ENCODE measurements at regions not wholly inside any gene's neighbourhood (a gene's known extent, or its start where the extent isn't known, plus 50 kb on each side); places are given as distances from the start of the nearest gene placed in this dataset.

GRCh38 chr1:8166406-8166805, 140.3 kb upstream of the ERRFI1 start:
- no peak for TF ChIP-seq CTCF (IDR thresholded peaks at IDR 0.05; ENCODE audit: unreplicated experiment)
- Mint-ChIP-seq H3K9me3 (ENCODE audit: unreplicated experiment) (no peaks in the 10 kb centered on the region), H3K4me1 (ENCODE audit: unreplicated experiment) (peaks cover 6% of the 10 kb centered on the region), H3K27me3 (ENCODE audit: unreplicated experiment) (peaks cover 2% of the 10 kb centered on the region), H3K4me3 (ENCODE audit: unreplicated experiment) (no peak overlapping the region), H3K27ac (ENCODE audit: unreplicated experiment) (no peak overlapping the region), H3K36me3 (ENCODE audit: low read depth, unreplicated experiment) (no peaks in the 10 kb centered on the region)
- DNase-seq (ENCODE audit: low spot score), result no peak

GRCh38 chr1:8165595-8166360, 139.7 kb upstream of the ERRFI1 start:
- no peaks in the 10 kb centered on the region for H3K9me3 Mint-ChIP-seq (ENCODE audit: unreplicated experiment)
- H3K36me3 Mint-ChIP-seq (ENCODE audit: low read depth, unreplicated experiment), result no peaks in the 10 kb centered on the region
- no peak overlapping the region for H3K4me3 Mint-ChIP-seq (ENCODE audit: unreplicated experiment)
- TF ChIP-seq CTCF (IDR thresholded peaks at IDR 0.05; ENCODE audit: unreplicated experiment), result no peak
- H3K27me3 Mint-ChIP-seq (ENCODE audit: unreplicated experiment), result peaks cover 2% of the 10 kb centered on the region
- H3K27ac Mint-ChIP-seq (ENCODE audit: unreplicated experiment), result no peak overlapping the region
- H3K4me1 Mint-ChIP-seq (ENCODE audit: unreplicated experiment), result peaks cover 6% of the 10 kb centered on the region
- DNase-seq (ENCODE audit: low spot score), result no peak

GRCh38 chr1:8164670-8165069, 138.6 kb upstream of the ERRFI1 start:
- peaks cover 6% of the 10 kb centered on the region for H3K4me1 Mint-ChIP-seq (ENCODE audit: unreplicated experiment)
- H3K27me3 Mint-ChIP-seq (ENCODE audit: unreplicated experiment), result peaks cover 2% of the 10 kb centered on the region
- no peaks in the 10 kb centered on the region for H3K9me3 Mint-ChIP-seq (ENCODE audit: unreplicated experiment)
- TF ChIP-seq CTCF (IDR thresholded peaks at IDR 0.05; ENCODE audit: unreplicated experiment), result no peak
- no peak overlapping the region for H3K4me3 Mint-ChIP-seq (ENCODE audit: unreplicated experiment)
- no peaks in the 10 kb centered on the region for H3K36me3 Mint-ChIP-seq (ENCODE audit: low read depth, unreplicated experiment)
- H3K27ac Mint-ChIP-seq (ENCODE audit: unreplicated experiment), result no peak overlapping the region
- DNase-seq (ENCODE audit: low spot score), result no peak

- TF ChIP-seq CTCF (IDR thresholded peaks at IDR 0.05; ENCODE audit: unreplicated experiment), result no peak
- Mint-ChIP-seq H3K36me3 (ENCODE audit: low read depth, unreplicated experiment) (no peaks in the 10 kb centered on the region), H3K27me3 (ENCODE audit: unreplicated experiment) (peaks cover 2% of the 10 kb centered on the region), H3K4me3 (ENCODE audit: unreplicated experiment) (no peak overlapping the region), H3K27ac (ENCODE audit: unreplicated experiment) (no peak overlapping the region), H3K9me3 (ENCODE audit: unreplicated experiment) (no peaks in the 10 kb centered on the region), H3K4me1 (ENCODE audit: unreplicated experiment) (peaks cover under 1% of the 10 kb centered on the region)
- no peak for DNase-seq (ENCODE audit: low spot score)
Observed at GRCh38 chr1:8163039-8163438, 136.9 kb upstream of the ERRFI1 start.

GRCh38 chr1:8162168-8162567, 136.1 kb upstream of the ERRFI1 start:
- no peak for TF ChIP-seq CTCF (IDR thresholded peaks at IDR 0.05; ENCODE audit: unreplicated experiment)
- peaks cover 2% of the 10 kb centered on the region for H3K27me3 Mint-ChIP-seq (ENCODE audit: unreplicated experiment)
- H3K4me1 Mint-ChIP-seq (ENCODE audit: unreplicated experiment), result no peaks in the 10 kb centered on the region
- H3K36me3 Mint-ChIP-seq (ENCODE audit: low read depth, unreplicated experiment), result no peaks in the 10 kb centered on the region
- DNase-seq (ENCODE audit: low spot score), result no peak
- H3K4me3 Mint-ChIP-seq (ENCODE audit: unreplicated experiment), result no peak overlapping the region
- H3K9me3 Mint-ChIP-seq (ENCODE audit: unreplicated experiment), result no peaks in the 10 kb centered on the region
- no peak overlapping the region for H3K27ac Mint-ChIP-seq (ENCODE audit: unreplicated experiment)

Measured in endothelial cell (in vitro differentiated cells).